Spleen (tissue), 11 donors: ENCODE measurements at regions not wholly inside any gene's neighbourhood (a gene's known extent, or its start where the extent isn't known, plus 50 kb on each side); places are given as distances from the start of the nearest gene placed in this dataset.

Source experiments
- DNase-seq: peaks from one replicate; pipeline ENCODE4 v3.0.0-alpha.2; 2020
- H3K27ac ChIP-seq, 8 donors: fragments of 200-600 bp; sonication (generic) in 7 of 8; 1 replicate in 4 of 8; 2 replicates in 4 of 8; pipeline versions ENCODE4 v1.5.0 to v1.8.0; 2016 to 2021; ENCODE audit warnings: inconsistent platforms in 4 of 8, mild to moderate bottlenecking in 4 of 8, moderate library complexity in 1 of 8
- H3K27me3 ChIP-seq, 7 donors: fragments of 200-600 bp; sonication (generic) in 6 of 7; replicated peaks in 1 of 7; 1 replicate in 4 of 7; 2 replicates in 3 of 7; pipeline versions ENCODE4 v1.5.0 to v1.8.0; 2016 to 2021; ENCODE audit warnings: inconsistent platforms in 3 of 7, mild to moderate bottlenecking in 1 of 7
- H3K36me3 ChIP-seq, 6 donors: fragments of 200-600 bp; sonication (generic) in 5 of 6; 1 replicate in 4 of 6; 2 replicates in 2 of 6; pipeline versions ENCODE4 v1.5.0 to v1.8.0; 2016 to 2021; ENCODE audit warnings: inconsistent platforms in 2 of 6
- H3K4me1 ChIP-seq, 6 donors: fragments of 200-600 bp; sonication (generic) in 5 of 6; 1 replicate in 3 of 6; 2 replicates in 3 of 6; pipeline versions ENCODE4 v1.5.0 to v1.8.0; 2016 to 2021; ENCODE audit warnings: inconsistent platforms in 3 of 6
- H3K4me3 ChIP-seq, 8 donors: fragments of 200-600 bp; sonication (generic) in 7 of 8; 1 replicate in 4 of 8; 2 replicates in 4 of 8; pipeline versions ENCODE4 v1.5.0 to v1.8.0; 2016 to 2021; ENCODE audit warnings: inconsistent platforms in 4 of 8, mild to moderate bottlenecking in 4 of 8, moderate library complexity in 2 of 8
- H3K9me3 ChIP-seq, 8 donors: fragments of 200-600 bp; sonication (generic) in 7 of 8; 1 replicate in 4 of 8; 2 replicates in 4 of 8; pipeline versions ENCODE4 v1.5.0 to v1.8.0; 2016 to 2021; ENCODE audit warnings: inconsistent platforms in 4 of 8
- POLR2A ChIP-seq, 3 donors: fragments of 450-650 bp; IDR thresholded peaks; one replicate each; pipeline ENCODE4 v1.5.1; 2017; ENCODE audit warnings: antibody characterized with exemption in 3 of 3, mild to moderate bottlenecking in 1 of 3
- POLR2AphosphoS5 ChIP-seq, 3 donors: sonication (generic); formaldehyde crosslinking; IDR thresholded peaks; one replicate each; pipeline ENCODE4 v1.5.1; 2017; ENCODE audit warnings: antibody characterized with exemption in 3 of 3
- WGBS, 5 donors: extraction: QIAGEN DNeasy Blood & Tissue Kit in 3 of 5; methylation state at CpG; one replicate each; pipeline versions ENCODE4 v1.1.5 to v1.1.7; 2013 to 2018; 5-methylcytosine and 5-hydroxymethylcytosine counted together
- intact Hi-C: fragments of 100-400 bp; cut with DNase I; formaldehyde crosslinking; loops from one replicate; pipeline ENCODE4 v1.15.0; 2023; ENCODE audit warnings: low total_unique reads
- TF ChIP-seq, protein P1 (sequence below), 11 experiments: fragments of 200-600 bp in 7 of 11; fragments of 450-650 bp in 4 of 11; sonication (generic) in 4 of 11; IDR thresholded peaks in 8 of 11; conservative IDR thresholded peaks in 3 of 11; 1 replicate in 7 of 11; 2 replicates in 4 of 11; pipeline versions ENCODE4 v1.4.0 to v1.8.0; 2016 to 2021; ENCODE audit warnings: antibody characterized with exemption in 11 of 11, inconsistent platforms in 4 of 11, mild to moderate bottlenecking in 1 of 11
- donor health status: healthy with polysubstance abuse.
- donor health status: DM: no; HTN: no; CAD: no; lungs with moderate emphysema.
- donor health status: DM: no; HTN: no; CAD: no.
- donor health status: Bipolar disorder and iron deficiency.
- donor health status: healthy.
- donor health status: DM: no; HTN: no; CAD: no.
- donor health status: DM: yes; HTN: yes; CAD: no.

- intact Hi-C loops: no loop called here
- Histone ChIP-seq H3K9me3 (peaks cover 0 to 5% (median 0%) of the 10 kb centered on the region in 8 donors), H3K27ac (no peak overlapping the region), H3K27me3 (no peaks in the 10 kb centered on the region), H3K4me1 (no peaks in the 10 kb centered on the region), H3K36me3 (no peaks in the 10 kb centered on the region), H3K4me3 (no peak overlapping the region)
- 78 to 90% (median 85%) methylated on average over 2 of the region's 2 CpGs for WGBS, 5 donors
- TF ChIP-seq POLR2AphosphoS5 (IDR thresholded peaks at IDR 0.05): no peak
- TF ChIP-seq POLR2A (IDR thresholded peaks at IDR 0.05): no peak
- TF ChIP-seq, protein P1, sequence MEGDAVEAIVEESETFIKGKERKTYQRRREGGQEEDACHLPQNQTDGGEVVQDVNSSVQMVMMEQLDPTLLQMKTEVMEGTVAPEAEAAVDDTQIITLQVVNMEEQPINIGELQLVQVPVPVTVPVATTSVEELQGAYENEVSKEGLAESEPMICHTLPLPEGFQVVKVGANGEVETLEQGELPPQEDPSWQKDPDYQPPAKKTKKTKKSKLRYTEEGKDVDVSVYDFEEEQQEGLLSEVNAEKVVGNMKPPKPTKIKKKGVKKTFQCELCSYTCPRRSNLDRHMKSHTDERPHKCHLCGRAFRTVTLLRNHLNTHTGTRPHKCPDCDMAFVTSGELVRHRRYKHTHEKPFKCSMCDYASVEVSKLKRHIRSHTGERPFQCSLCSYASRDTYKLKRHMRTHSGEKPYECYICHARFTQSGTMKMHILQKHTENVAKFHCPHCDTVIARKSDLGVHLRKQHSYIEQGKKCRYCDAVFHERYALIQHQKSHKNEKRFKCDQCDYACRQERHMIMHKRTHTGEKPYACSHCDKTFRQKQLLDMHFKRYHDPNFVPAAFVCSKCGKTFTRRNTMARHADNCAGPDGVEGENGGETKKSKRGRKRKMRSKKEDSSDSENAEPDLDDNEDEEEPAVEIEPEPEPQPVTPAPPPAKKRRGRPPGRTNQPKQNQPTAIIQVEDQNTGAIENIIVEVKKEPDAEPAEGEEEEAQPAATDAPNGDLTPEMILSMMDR (IDR thresholded peaks at IDR 0.05 in 8 of 11, conservative IDR thresholded peaks at IDR 0.05 in 3 of 11): no peak
- no peak for DNase-seq
These were observed 229.2 kb downstream of the GLI2 start for GRCh38 chr2:120964819-120965218.

- Histone ChIP-seq H3K9me3 (peaks cover 0 to 5% (median 0%) of the 10 kb centered on the region in 8 donors), H3K4me1 (no peaks in the 10 kb centered on the region), H3K4me3 (no peak overlapping the region), H3K36me3 (no peaks in the 10 kb centered on the region), H3K27me3 (no peaks in the 10 kb centered on the region), H3K27ac (no peak overlapping the region)
- WGBS, 5 donors: 76 to 93% (median 84%) methylated on average over 5 to 12 of the region's 12 CpGs
- DNase-seq: no peak
- intact Hi-C loops: no loop called here
- TF ChIP-seq, protein P1 (IDR thresholded peaks at IDR 0.05 in 8 of 11, conservative IDR thresholded peaks at IDR 0.05 in 3 of 11): no peak
- no peak for TF ChIP-seq POLR2AphosphoS5 (IDR thresholded peaks at IDR 0.05)
- TF ChIP-seq POLR2A (IDR thresholded peaks at IDR 0.05): no peak
These were observed 231.0 kb downstream of the GLI2 start for GRCh38 chr2:120966510-120967254.

DNA sequence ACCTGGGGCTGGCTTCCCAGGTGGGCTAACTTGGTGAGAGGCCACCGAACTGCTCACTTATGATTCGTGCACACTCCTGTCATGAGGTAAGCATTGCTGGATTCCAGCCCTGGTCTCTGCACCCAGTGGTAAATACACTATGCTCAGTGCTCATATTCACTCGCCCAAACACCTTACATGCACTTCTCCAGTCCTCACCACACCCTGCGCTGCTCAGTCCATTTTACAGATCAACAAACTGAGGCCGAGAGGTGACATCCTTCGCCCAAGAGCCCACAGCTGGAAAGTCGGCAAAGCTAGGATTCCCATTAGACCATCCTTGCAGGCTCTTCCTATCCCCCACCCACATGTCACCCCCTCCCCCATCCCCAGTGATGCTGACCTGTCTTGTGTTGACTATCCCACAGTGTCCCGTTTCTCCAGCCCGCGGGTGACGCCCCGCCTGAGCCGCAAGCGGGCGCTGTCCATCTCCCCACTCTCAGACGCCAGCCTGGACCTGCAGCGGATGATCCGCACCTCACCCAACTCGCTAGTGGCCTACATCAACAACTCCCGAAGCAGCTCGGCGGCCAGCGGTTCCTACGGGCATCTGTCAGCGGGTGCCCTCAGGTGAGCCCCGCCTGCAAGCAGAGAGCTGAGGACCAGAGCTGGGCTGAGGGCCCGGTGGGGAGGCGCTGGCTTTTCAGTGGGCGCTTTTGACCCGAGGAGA, 232.8 kb downstream of the GLI2 start:
- intact Hi-C loops: no loop called here
- H3K27me3 ChIP-seq: no peaks in the 10 kb centered on the region
- H3K4me3 ChIP-seq: no peak overlapping the region
- H3K9me3 ChIP-seq: peaks cover 0 to 5% (median 0%) of the 10 kb centered on the region in 8 donors
- H3K4me1 ChIP-seq: no peaks in the 10 kb centered on the region
- 90 to 93% (median 91%) methylated on average over 30 of the region's 30 CpGs for WGBS, 5 donors
- no peak overlapping the region for H3K27ac ChIP-seq
- no peaks in the 10 kb centered on the region for H3K36me3 ChIP-seq
- TF ChIP-seq POLR2A (IDR thresholded peaks at IDR 0.05): no peak
- TF ChIP-seq, protein P1 (IDR thresholded peaks at IDR 0.05 in 8 of 11, conservative IDR thresholded peaks at IDR 0.05 in 3 of 11): no peak
- TF ChIP-seq POLR2AphosphoS5 (IDR thresholded peaks at IDR 0.05): no peak
- DNase-seq: no peak
